MCF 10A (cell line): ENCODE measurements at regions not wholly inside any gene's neighbourhood (a gene's known extent, or its start where the extent isn't known, plus 50 kb on each side); places are given as distances from the start of the nearest gene placed in this dataset.

Experiments used
- BruUV-seq: library from RNA; stranded (reverse); fragments of 400-500 nt; replicated peaks from 2 replicates; lab custom pipeline; 2021; lab: Mats Ljungman, UMichigan
- CTCF ChIA-PET: fragments of 300-600 bp; sonication (Branson Sonifier 250); formaldehyde crosslinking; extraction: SDS; loops from one replicate; lab custom pipeline; 2021; ENCODE audit warnings: antibody characterized with exemption, inconsistent platforms; lab: Yijun Ruan, JAX
- POLR2A ChIA-PET: fragments of 300-600, 350-650 bp; sonication (Branson Sonifier 250); formaldehyde crosslinking; extraction: SDS; loops from one replicate; lab custom pipeline; 2020; ENCODE audit warnings: antibody characterized with exemption, inconsistent platforms; lab: Yijun Ruan, JAX
- DNase-seq: peaks from one replicate; pipeline ENCODE4 v3.0.0-alpha.2; 2018; ENCODE audit not compliant: unreplicated experiment
- H3K27ac Mint-ChIP-seq: one replicate; pipeline ENCODE4 v1.8.0; 2022; ENCODE audit warnings: mild to moderate bottlenecking, low read depth, mixed read lengths; ENCODE audit not compliant: unreplicated experiment
- H3K27me3 Mint-ChIP-seq: one replicate; pipeline ENCODE4 v1.8.0; 2022; ENCODE audit warnings: mixed read lengths; ENCODE audit not compliant: insufficient read depth, unreplicated experiment
- H3K36me3 Mint-ChIP-seq: one replicate; pipeline ENCODE4 v1.8.0; 2022; ENCODE audit warnings: mild to moderate bottlenecking, moderate library complexity, mixed read lengths; ENCODE audit not compliant: insufficient read depth, unreplicated experiment
- H3K4me1 Mint-ChIP-seq: one replicate; pipeline ENCODE4 v1.8.0; 2022; ENCODE audit warnings: mixed read lengths; ENCODE audit not compliant: insufficient read depth, unreplicated experiment
- H3K4me3 Mint-ChIP-seq: one replicate; pipeline ENCODE4 v1.8.0; 2022; ENCODE audit warnings: mild to moderate bottlenecking, moderate library complexity, mixed read lengths; ENCODE audit not compliant: unreplicated experiment
- H3K9me3 Mint-ChIP-seq: one replicate; pipeline ENCODE4 v1.8.0; 2022; ENCODE audit warnings: mixed read lengths; ENCODE audit not compliant: unreplicated experiment
- CTCF ChIP-seq: fragments of 200-600 bp; IDR thresholded peaks from one replicate; pipeline ENCODE4 v1.8.0; 2022; ENCODE audit warnings: antibody characterized with exemption, mild to moderate bottlenecking; ENCODE audit not compliant: unreplicated experiment
- intact Hi-C: fragments of 100-400 bp; cut with micrococcal nuclease; formaldehyde crosslinking; loops from 2 replicates; pipeline ENCODE4 v1.14.1; 2022

DNA sequence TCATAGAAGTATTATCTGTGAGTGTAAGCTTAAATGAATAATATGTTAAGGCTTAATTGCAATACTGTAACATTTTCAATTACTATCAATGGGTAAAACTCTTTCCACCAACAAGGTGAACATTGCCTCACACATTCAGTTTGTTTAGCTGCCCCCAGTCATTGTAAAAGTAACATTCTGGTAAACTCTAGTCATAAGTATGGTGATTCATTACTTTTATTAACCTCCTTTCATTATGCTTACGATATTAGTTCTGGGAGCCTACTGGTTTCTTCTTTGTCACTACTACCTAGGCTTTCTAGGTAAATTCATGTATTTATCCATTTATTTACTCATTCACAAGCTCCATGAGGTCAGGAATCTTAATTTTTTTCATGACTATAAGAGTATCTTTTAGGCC lies 412.8 kb upstream of the SLIT2 start:
- no peak for TF ChIP-seq CTCF
- ChIA-PET POLR2A (no interaction called here), CTCF (no interaction called here)
- Mint-ChIP-seq H3K27ac (no peak overlapping the region), H3K4me1 (no peaks in the 10 kb centered on the region), H3K27me3 (no peaks in the 10 kb centered on the region), H3K9me3 (no peaks in the 10 kb centered on the region), H3K36me3 (no peaks in the 10 kb centered on the region), H3K4me3 (no peak overlapping the region)
- no TSS peak for BruUV-seq
- intact Hi-C loops, result no loop called here
- no peak for DNase-seq

DNA sequence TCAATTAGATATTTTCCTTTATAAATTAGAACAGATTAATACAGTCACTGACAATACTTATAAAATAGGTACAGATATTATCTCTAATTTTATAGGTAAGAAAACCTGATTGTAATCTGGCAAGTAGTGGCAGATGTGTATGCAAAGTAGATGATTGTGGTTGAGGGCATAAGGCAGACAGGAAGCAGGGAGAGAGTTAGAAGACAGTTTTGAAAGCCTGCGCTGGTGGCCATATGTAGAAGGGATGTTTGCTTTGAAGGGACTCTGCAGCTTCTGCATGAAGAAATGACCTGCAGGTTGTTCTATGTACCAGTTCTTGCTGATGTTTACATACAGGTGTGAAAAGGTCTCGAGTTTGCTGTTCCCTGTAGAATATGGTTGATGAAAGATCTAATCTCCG lies 416.3 kb upstream of the SLIT2 start:
- ChIA-PET CTCF (no interaction called here), POLR2A (interaction anchor here (0.6 to 1.0 kb wide), 2 partner anchors 239 to 329 kb away, joined by 3 read pairs; no protein-coding TSS in a partner anchor)
- TF ChIP-seq CTCF, result no peak
- H3K36me3 Mint-ChIP-seq, result no peaks in the 10 kb centered on the region
- BruUV-seq, result no TSS peak
- H3K4me1 Mint-ChIP-seq, result no peaks in the 10 kb centered on the region
- H3K9me3 Mint-ChIP-seq, result no peaks in the 10 kb centered on the region
- H3K27me3 Mint-ChIP-seq, result no peaks in the 10 kb centered on the region
- DNase-seq, result no peak
- H3K27ac Mint-ChIP-seq, result no peak overlapping the region
- intact Hi-C loops, result no loop called here
- no peak overlapping the region for H3K4me3 Mint-ChIP-seq

- no peak overlapping the region for H3K4me3 Mint-ChIP-seq
- no peaks in the 10 kb centered on the region for H3K9me3 Mint-ChIP-seq
- H3K36me3 Mint-ChIP-seq, result no peaks in the 10 kb centered on the region
- H3K27ac Mint-ChIP-seq, result no peak overlapping the region
- no peaks in the 10 kb centered on the region for H3K4me1 Mint-ChIP-seq
- no peak for TF ChIP-seq CTCF
- DNase-seq, result peak; percentile 9
- intact Hi-C loops, result no loop called here
- CTCF ChIA-PET, result no interaction called here
- BruUV-seq, result no TSS peak
- POLR2A ChIA-PET, result no interaction called here
- no peaks in the 10 kb centered on the region for H3K27me3 Mint-ChIP-seq
Observed at GRCh38 chr4:19832411-19832810, 419.3 kb upstream of the SLIT2 start.

- CTCF ChIA-PET, result no interaction called here
- Mint-ChIP-seq H3K9me3 (no peaks in the 10 kb centered on the region), H3K27me3 (no peaks in the 10 kb centered on the region), H3K4me3 (no peak overlapping the region), H3K36me3 (no peaks in the 10 kb centered on the region), H3K27ac (no peak overlapping the region), H3K4me1 (no peaks in the 10 kb centered on the region)
- DNase-seq, result no peak
- no peak for TF ChIP-seq CTCF
- POLR2A ChIA-PET, result no interaction called here
- intact Hi-C loops, result no loop called here
- no TSS peak for BruUV-seq
Observed at GRCh38 chr4:19831644-19832285, 419.9 kb upstream of the SLIT2 start.
